T-helper 1 cell (primary cell): ENCODE measurements at regions not wholly inside any gene's neighbourhood (a gene's known extent, or its start where the extent isn't known, plus 50 kb on each side); places are given as distances from the start of the nearest gene placed in this dataset.
A peak's percentile ranks its signal among the peaks of the same experiment; 100 is the strongest.

Experiments used
- DNase-seq, 5 donors: peaks; one replicate each; pipeline ENCODE4 v3.0.0-alpha.2; 2012 to 2020

GRCh38 chrX:42515939-42516338 is 262.0 kb downstream of the PPP1R2C start:
- DNase-seq, result no peak

- no peak for DNase-seq
Measured at GRCh38 chrX:42505016-42505415, 272.9 kb downstream of the PPP1R2C start.

- DNase-seq, result no peak
Measured at GRCh38 chrX:42499620-42500019, 278.3 kb downstream of the PPP1R2C start.

DNA sequence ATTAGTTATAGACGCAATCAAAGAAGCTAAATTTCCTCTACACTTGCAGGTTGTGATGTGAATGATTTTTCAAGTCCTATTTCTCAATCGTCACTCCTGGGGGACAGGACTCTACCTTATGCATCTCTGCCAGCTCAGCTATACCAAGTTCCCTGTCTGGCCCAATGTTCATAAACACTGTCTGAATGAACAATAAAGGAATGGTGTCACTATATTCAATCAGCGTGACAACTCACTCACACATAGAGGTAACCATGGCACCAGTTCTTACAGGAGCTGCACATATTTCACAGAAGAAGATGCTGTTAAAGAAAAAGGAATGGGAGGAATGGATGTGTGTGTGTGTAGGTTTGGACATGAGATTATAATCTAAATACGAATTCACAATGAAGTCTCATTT is 280.6 kb downstream of the PPP1R2C start:
- DNase-seq, result no peak

- no peak for DNase-seq
Measured at GRCh38 chrX:42496239-42496638, 281.7 kb downstream of the PPP1R2C start.

DNA sequence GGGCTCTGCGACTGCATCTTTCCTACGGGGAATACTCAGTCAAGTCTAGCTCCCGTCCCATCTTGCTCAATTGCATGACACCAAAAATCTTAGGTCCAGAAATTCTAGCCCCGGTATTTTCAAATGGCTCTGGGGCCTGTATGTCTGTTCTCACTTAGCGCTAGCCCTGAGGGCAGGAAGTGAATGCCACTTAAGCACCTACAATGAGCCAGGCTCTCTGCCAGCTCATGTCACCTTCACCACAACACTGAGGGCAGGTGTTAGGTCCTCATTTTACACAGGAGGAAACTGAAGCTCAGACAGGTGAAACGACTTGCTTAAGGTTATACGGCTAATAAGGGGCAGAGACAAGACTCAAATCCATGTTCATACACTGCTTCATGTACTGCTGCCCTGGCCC is 282.8 kb downstream of the PPP1R2C start:
- no peak for DNase-seq

DNA sequence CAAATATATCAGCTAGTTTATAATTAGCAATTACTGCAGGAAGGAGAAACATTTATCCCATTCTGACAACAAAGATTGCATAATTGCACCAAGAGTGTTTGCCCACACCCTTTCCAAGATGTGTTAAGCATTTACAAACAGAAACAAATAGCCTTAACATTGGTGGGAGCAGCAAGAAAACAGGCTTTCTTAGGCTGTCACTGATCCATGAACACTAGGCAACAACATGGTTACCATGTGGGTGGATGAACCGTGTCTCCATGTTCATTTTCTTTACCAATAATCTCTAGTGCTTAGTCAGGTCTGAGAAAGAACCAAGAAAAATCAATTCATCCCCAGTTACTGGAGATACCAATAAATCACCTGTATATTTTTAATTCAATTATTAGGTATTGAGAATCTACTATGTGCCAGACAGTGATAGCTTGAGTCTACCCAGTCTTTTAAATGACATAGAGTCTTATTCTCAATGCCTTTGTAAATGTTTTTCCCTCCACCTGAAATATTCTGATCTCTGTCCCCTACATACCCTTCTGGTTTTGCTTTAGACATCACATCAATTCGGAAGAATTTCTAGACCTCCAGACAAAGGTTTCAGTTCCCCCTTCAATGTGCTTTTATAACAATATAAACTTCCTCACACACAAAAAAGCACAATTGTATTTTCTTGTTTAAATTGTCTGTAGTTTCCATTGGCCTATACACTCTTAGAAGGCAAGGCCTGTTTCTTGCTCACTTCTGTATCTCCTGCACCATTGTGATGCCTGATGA is 286.6 kb downstream of the PPP1R2C start:
- no peak for DNase-seq

GRCh38 chrX:42490111-42490510 is 287.9 kb downstream of the PPP1R2C start:
- no peak for DNase-seq

DNA sequence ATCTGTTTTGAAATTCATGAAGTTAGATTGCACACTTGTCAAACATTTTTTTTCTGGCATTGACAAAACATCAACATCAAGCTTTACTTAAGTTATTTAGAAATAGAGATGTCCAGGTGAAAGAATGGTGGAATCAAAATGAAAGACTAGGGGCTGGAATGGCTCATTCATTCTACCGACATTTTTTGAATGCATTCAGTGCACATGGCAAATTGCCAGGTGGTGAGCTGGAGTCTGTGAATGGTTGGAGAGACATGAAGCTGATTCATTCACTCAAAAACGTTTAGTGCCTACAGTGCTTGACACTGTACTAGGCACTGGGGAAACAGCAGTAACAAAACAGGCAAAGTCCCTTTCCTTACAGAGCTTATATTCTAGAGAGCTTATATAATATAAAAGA is 292.4 kb downstream of the PPP1R2C start:
- DNase-seq, result no peak

- no peak for DNase-seq
Measured at GRCh38 chrX:42484233-42484632, 293.7 kb downstream of the PPP1R2C start.

DNA sequence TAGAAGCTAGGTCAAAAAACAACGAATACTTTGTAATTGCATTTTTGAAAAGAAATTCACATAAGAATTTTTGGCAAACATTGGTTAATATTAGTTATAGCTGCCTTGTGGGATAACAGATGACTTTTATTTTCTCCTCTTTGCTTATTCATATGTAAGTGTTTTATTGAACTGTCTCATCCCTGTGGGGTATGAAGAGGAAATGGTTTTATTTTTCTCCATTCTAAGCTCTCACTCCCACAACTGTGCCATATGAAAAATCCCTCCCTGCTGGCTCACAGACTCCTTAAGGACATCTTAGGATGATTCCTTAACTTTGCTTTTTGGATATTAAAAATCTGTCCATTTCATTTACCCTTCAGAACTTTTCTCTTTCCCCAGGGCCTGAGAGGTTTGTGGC is 300.6 kb downstream of the PPP1R2C start:
- DNase-seq, result no peak

DNA sequence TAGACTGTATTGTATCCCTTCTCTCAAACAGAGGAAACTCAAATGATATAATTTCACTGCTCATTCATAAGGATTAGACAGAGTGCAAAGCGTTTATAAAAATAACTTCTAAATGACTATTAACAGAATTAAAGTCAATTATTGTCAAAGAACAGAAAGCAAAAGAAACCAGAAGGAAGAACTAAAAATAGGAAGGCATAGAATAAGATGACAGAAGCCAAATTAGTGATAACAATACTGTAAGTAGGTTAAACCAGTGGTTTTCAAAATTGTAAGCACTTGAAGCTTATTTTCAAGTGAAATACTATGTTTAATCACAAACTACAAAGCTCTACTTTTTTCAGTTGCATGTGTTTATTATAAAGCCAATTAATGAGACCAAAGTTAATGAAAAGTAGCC is 305.2 kb downstream of the PPP1R2C start:
- no peak for DNase-seq

- DNase-seq, result no peak
Measured at GRCh38 chrX:42466332-42467046, 311.5 kb downstream of the PPP1R2C start.

GRCh38 chrX:42465821-42466220 is 312.1 kb downstream of the PPP1R2C start:
- DNase-seq, result no peak

DNA sequence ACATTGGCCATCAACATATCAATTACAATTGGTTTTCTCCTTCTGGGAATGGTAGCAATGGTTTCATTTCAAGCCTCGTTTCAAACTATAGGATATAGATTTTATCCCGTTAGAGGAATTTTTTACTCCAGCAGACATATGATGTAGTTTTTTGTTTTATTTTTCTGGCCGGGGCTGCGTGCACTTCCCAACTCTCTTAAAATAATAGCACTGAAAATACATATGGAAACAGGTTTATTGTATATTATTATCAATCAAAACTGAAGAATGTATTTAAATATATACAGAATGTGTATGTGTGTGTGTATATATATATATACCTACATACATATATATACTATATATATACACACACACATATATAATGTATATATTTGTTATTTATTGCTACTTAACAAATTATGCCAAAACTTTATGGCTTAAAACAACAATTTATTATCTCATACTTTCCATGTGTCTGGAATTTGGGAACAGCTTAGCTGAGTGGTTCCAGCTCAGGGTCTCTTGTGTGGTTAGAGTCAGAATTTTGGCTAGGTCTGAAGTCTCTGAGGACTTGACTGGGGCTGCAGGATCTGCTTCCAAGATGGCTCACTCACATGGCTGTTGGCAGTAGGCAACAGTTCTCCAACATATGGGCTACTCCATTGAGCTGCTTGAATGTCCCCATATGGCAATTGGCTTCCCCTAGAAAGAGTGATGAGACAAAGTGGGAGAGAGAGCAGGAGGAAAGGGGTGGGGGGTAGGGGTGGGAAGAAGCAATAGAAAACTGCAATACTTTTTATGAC is 314.1 kb downstream of the PPP1R2C start:
- DNase-seq, result no peak

DNA sequence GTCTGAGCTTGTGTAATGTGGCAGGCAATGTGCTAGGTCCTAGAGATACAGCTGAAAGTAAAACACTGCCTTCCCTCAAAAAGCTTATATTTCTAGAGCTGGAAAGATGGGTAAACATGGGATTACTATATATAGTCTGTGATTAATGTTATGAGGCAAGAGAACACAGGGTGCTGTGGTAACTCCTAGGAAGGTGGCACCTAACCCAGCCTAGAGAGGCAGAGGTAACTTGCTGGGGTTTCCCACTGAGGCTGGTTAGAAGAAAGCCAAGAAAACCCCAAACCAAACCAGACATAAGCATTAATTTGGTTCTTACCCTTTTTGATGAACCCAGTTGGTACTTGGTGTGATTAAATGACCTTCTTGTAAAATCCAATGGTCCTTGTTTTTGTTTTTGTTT is 315.0 kb downstream of the PPP1R2C start:
- DNase-seq, result no peak

DNA sequence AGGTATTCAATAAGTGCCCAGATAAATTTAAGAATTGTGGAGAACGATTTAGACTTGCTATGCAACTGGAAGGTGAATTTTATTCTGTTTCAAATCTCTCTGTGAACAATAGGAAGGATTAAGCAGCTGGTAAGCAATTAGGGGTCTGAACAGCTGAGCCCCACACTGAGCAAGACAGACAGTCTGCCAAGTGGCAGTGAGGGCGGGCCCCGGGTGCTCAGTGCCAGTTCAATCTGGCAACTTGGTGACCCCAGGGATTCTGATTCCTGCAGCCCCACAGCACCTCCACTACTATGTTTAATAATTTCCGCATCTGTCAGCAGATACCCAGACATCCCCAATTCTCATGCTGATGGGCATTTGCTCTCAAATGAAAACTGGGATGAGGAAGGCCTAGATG is 317.3 kb downstream of the PPP1R2C start:
- DNase-seq, result no peak

GRCh38 chrX:42459735-42460134 is 318.2 kb downstream of the PPP1R2C start:
- no peak for DNase-seq

DNA sequence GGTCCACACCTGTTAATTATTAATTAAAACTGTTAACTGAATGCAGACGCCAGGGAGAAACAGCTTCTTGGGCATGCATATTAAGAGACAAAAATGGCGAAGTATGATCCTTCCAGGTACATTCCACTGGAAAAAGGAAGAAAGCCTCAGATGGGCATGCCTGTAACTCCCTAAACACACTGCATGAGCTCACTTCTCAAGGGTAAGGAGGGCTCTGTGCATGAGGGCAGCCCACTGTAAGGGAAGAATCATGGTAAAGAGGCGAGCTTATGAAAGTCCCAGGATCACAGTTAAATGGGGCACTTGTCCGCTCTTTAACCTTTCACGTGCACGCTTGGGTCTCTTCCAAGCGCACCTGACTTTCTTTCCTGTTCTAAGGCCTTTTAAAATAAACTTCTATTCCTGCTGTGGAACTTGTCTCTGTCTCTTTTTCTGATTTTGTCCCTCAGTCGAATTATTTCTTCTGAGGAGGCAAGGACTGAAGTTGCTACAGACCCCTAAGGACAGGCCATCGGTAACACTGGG is 321.7 kb downstream of the PPP1R2C start:
- no peak for DNase-seq

DNA sequence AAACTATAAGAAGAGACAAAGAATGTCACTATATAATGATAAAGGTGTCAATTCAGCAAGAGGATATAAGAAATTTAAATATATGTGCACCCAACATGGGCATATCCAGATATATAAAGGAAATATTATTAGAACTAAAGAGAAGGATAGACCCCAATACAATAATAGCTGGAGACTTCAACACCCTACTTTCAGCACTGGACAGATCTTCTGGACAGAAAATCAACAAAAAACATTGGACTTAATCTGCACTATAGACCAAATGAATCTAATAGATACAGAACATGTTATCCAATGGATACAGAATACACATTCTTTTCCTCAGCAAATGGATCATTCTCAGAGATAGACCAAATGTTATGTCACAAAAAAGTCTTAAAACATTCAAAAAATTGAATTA is 327.7 kb downstream of the PPP1R2C start:
- no peak for DNase-seq

- DNase-seq, result no peak
Measured at GRCh38 chrX:42443267-42443666, 334.7 kb downstream of the PPP1R2C start.

GRCh38 chrX:42442745-42443144 is 335.2 kb downstream of the PPP1R2C start:
- no peak for DNase-seq

DNA sequence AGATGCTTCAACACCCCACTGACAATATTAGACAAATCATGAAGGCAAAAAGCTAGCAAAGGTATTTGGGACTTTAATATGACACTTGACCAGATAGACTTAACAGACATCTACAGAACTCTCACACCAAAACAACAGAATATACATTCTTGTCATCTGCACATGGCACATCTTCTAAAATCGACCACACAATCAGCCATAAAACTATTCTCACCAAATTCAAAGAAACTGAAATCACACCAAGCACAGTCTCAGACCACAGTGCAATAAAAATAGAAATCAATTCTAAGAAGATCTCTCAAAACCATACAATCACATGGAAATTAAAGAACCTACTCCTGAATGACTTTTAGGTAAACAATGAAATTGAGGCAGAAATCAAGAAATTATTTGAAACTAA is 340.8 kb downstream of the PPP1R2C start:
- DNase-seq, result peak in 1 of 5 donors; percentile 4
